DND-41 (cell line): ENCODE measurements at regions not wholly inside any gene's neighbourhood (a gene's known extent, or its start where the extent isn't known, plus 50 kb on each side); places are given as distances from the start of the nearest gene placed in this dataset.

Source experiments
- EZH2 ChIP-seq: IDR thresholded peaks from 3 replicates; pipeline ENCODE4 v1.6.1; 2012; ENCODE audit warnings: borderline replicate concordance, low read depth, mild to moderate bottlenecking, moderate library complexity, low read length, inconsistent platforms; ENCODE audit not compliant: severe bottlenecking
- TF ChIP-seq, protein P1 (sequence below): IDR thresholded peaks from 2 replicates; pipeline ENCODE4 v1.5.1; 2012; ENCODE audit warnings: borderline replicate concordance, low read length, moderate library complexity, mild to moderate bottlenecking; ENCODE audit not compliant: poor library complexity, severe bottlenecking; ENCODE audit errors: extremely low read depth

DNA sequence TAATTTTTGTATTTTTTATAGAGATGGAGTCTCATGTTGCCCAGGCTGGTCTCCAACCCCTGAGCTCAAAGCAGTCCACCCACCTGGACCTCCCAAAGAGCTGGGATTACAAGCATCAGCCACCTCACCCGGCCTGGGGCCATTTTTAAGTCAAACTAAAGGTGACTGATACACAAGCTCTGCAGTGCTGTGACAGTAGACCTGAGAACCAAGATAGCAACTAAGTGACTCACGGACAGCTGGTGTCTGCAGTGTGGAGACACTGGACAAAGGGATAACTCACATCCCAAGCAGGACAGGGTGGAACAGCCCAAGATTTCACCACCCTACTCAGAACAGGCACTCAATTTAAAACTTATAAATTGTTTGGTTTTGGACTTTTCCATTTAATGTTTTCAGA lies 402.5 kb downstream of the CD83 start:
- TF ChIP-seq, protein P1, sequence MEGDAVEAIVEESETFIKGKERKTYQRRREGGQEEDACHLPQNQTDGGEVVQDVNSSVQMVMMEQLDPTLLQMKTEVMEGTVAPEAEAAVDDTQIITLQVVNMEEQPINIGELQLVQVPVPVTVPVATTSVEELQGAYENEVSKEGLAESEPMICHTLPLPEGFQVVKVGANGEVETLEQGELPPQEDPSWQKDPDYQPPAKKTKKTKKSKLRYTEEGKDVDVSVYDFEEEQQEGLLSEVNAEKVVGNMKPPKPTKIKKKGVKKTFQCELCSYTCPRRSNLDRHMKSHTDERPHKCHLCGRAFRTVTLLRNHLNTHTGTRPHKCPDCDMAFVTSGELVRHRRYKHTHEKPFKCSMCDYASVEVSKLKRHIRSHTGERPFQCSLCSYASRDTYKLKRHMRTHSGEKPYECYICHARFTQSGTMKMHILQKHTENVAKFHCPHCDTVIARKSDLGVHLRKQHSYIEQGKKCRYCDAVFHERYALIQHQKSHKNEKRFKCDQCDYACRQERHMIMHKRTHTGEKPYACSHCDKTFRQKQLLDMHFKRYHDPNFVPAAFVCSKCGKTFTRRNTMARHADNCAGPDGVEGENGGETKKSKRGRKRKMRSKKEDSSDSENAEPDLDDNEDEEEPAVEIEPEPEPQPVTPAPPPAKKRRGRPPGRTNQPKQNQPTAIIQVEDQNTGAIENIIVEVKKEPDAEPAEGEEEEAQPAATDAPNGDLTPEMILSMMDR, result no peak
- no peak for TF ChIP-seq EZH2
